Liver (tissue), 8 donors: ENCODE measurements at regions not wholly inside any gene's neighbourhood (a gene's known extent, or its start where the extent isn't known, plus 50 kb on each side); places are given as distances from the start of the nearest gene placed in this dataset.

Experiments
- DNase-seq: peaks from one replicate; pipeline ENCODE4 v3.0.0-alpha.2; 2017; ENCODE audit warnings: low spot score
- H3K27ac ChIP-seq, 2 donors: one replicate each; pipeline ENCODE4 v1.7.0; 2013; ENCODE audit warnings: inconsistent platforms in 2 of 2, low read length in 2 of 2, control low read depth in 1 of 2, low read depth in 1 of 2, mild to moderate bottlenecking in 1 of 2
- H3K27me3 ChIP-seq, 4 donors: one replicate each; pipeline versions ENCODE4 v1.6.1 to v1.7.0; 2013; ENCODE audit warnings: low read length in 3 of 4, inconsistent platforms in 1 of 4, mild to moderate bottlenecking in 1 of 4, moderate library complexity in 1 of 4; ENCODE audit not compliant: control insufficient read depth in 4 of 4, insufficient read depth in 4 of 4
- H3K36me3 ChIP-seq, 4 donors: one replicate each; pipeline versions ENCODE4 v1.6.1 to v1.7.0; 2013; ENCODE audit warnings: low read length in 3 of 4, mild to moderate bottlenecking in 3 of 4, low read depth in 1 of 4, moderate library complexity in 1 of 4; ENCODE audit not compliant: control insufficient read depth in 4 of 4, insufficient read depth in 3 of 4
- H3K4me1 ChIP-seq, 4 donors: one replicate each; pipeline versions ENCODE4 v1.6.1 to v1.7.0; 2013; ENCODE audit warnings: low read length in 3 of 4, mild to moderate bottlenecking in 3 of 4, moderate library complexity in 1 of 4; ENCODE audit not compliant: control insufficient read depth in 4 of 4, insufficient read depth in 4 of 4
- H3K4me3 ChIP-seq, 3 donors: one replicate each; pipeline versions ENCODE4 v1.6.1 to v1.7.0; 2013; ENCODE audit warnings: low read length in 3 of 3, control low read depth in 1 of 3, low read depth in 1 of 3, mild to moderate bottlenecking in 1 of 3
- H3K9ac ChIP-seq, 2 donors: one replicate each; pipeline ENCODE4 v1.7.0; 2013; ENCODE audit warnings: low read length in 2 of 2, mild to moderate bottlenecking in 2 of 2, moderate library complexity in 2 of 2, control low read depth in 1 of 2, low read depth in 1 of 2
- H3K9me3 ChIP-seq, 4 donors: one replicate each; pipeline versions ENCODE4 v1.6.1 to v1.7.0; 2013; ENCODE audit warnings: low read length in 3 of 4; ENCODE audit not compliant: control insufficient read depth in 4 of 4
- ATF3 ChIP-seq: IDR thresholded peaks from 2 replicates; pipeline ENCODE4 v1.6.1; 2016; ENCODE audit warnings: antibody characterized with exemption
- CTCF ChIP-seq: fragments of 150-350 bp; IDR thresholded peaks from 2 replicates; pipeline ENCODE4 v1.5.1; 2017; ENCODE audit warnings: improper control_type of control experiment, low read depth, low read length; ENCODE audit not compliant: missing input control
- EGR1 ChIP-seq, 2 donors: IDR thresholded peaks; 2 replicates each; pipeline ENCODE4 v1.6.1; 2016 to 2018; ENCODE audit warnings: antibody characterized with exemption in 2 of 2, low read depth in 2 of 2
- FOXA1 ChIP-seq: IDR thresholded peaks from 2 replicates; pipeline ENCODE4 v1.6.1; 2016; ENCODE audit warnings: antibody characterized with exemption
- FOXA2 ChIP-seq: IDR thresholded peaks from 2 replicates; pipeline ENCODE4 v1.6.1; 2016; ENCODE audit warnings: antibody characterized with exemption
- GABPA ChIP-seq, 2 donors: IDR thresholded peaks in 1 of 2; conservative IDR thresholded peaks in 1 of 2; 2 replicates each; pipeline ENCODE4 v1.6.1; 2016; ENCODE audit warnings: antibody characterized with exemption in 2 of 2, mild to moderate bottlenecking in 1 of 2, moderate library complexity in 1 of 2
- HNF4A ChIP-seq, 2 donors: conservative IDR thresholded peaks; 2 replicates each; pipeline ENCODE4 v1.6.1; 2016; ENCODE audit warnings: antibody characterized with exemption in 2 of 2, mild to moderate bottlenecking in 2 of 2
- HNF4G ChIP-seq: IDR thresholded peaks from 2 replicates; pipeline ENCODE4 v1.6.1; 2016; ENCODE audit warnings: antibody characterized with exemption
- JUND ChIP-seq, 2 donors: IDR thresholded peaks; 2 replicates each; pipeline ENCODE4 v1.6.1; 2016; ENCODE audit warnings: antibody characterized with exemption in 2 of 2
- MAX ChIP-seq: IDR thresholded peaks from 2 replicates; pipeline ENCODE4 v1.6.1; 2016; ENCODE audit warnings: antibody characterized with exemption
- NR2F2 ChIP-seq: IDR thresholded peaks from 2 replicates; pipeline ENCODE4 v1.6.1; 2016; ENCODE audit warnings: antibody characterized with exemption
- RAD21 ChIP-seq, 2 donors: IDR thresholded peaks; 2 replicates each; pipeline ENCODE4 v1.6.1; 2016; ENCODE audit warnings: antibody characterized with exemption in 2 of 2, mild to moderate bottlenecking in 2 of 2
- REST ChIP-seq: IDR thresholded peaks from 2 replicates; pipeline ENCODE4 v1.6.1; 2016; ENCODE audit warnings: antibody characterized with exemption, mild to moderate bottlenecking
- RXRA ChIP-seq, 2 donors: IDR thresholded peaks; 2 replicates each; pipeline ENCODE4 v1.6.1; 2017 to 2018; ENCODE audit warnings: antibody characterized with exemption in 2 of 2, mild to moderate bottlenecking in 1 of 2
- SP1 ChIP-seq: IDR thresholded peaks from 2 replicates; pipeline ENCODE4 v1.6.1; 2018; ENCODE audit warnings: antibody characterized with exemption, mild to moderate bottlenecking
- TAF1 ChIP-seq: conservative IDR thresholded peaks from 2 replicates; pipeline ENCODE4 v1.6.1; 2016; ENCODE audit warnings: antibody characterized with exemption, mild to moderate bottlenecking
- YY1 ChIP-seq: IDR thresholded peaks from 2 replicates; pipeline ENCODE4 v1.6.1; 2016; ENCODE audit warnings: antibody characterized with exemption, mild to moderate bottlenecking
- ZBTB33 ChIP-seq: IDR thresholded peaks from 2 replicates; pipeline ENCODE4 v1.6.1; 2016; ENCODE audit warnings: antibody characterized with exemption
- WGBS: extraction: QIAGEN DNeasy Blood & Tissue Kit; methylation state at CpG from one replicate; pipeline ENCODE4 v1.1.7; 2013; 5-methylcytosine and 5-hydroxymethylcytosine counted together
- donor health status: healthy.
- donor health status: healthy.
- donor health status: healthy.
- donor health status: healthy.
- donor health status: healthy.

GRCh38 chr16:66152181-66152580 lies 214.3 kb upstream of the CDH5 start:
- H3K27me3 ChIP-seq, result no peaks in the 10 kb centered on the region
- H3K4me3 ChIP-seq, result no peak overlapping the region
- no peak for DNase-seq
- TF ChIP-seq NR2F2, result no peak
- no peak for TF ChIP-seq GABPA (IDR thresholded peaks at IDR 0.05 in 1 of 2, conservative IDR thresholded peaks at IDR 0.05 in 1 of 2)
- no peak for TF ChIP-seq FOXA2
- TF ChIP-seq ZBTB33, result no peak
- no peak for TF ChIP-seq YY1
- no peak for TF ChIP-seq HNF4A (conservative IDR thresholded peaks at IDR 0.05)
- no peak for TF ChIP-seq ATF3
- no peak for TF ChIP-seq FOXA1
- no peak for TF ChIP-seq TAF1
- no peak for TF ChIP-seq REST
- TF ChIP-seq MAX, result no peak
- no peak for TF ChIP-seq RXRA (IDR thresholded peaks at IDR 0.05)
- no peak for TF ChIP-seq JUND (IDR thresholded peaks at IDR 0.05)
- no peak for TF ChIP-seq CTCF
- TF ChIP-seq EGR1 (IDR thresholded peaks at IDR 0.05; ENCODE audit: low read depth in 2 of 2), result no peak
- TF ChIP-seq SP1, result no peak
- no peak for TF ChIP-seq HNF4G
- no peak for TF ChIP-seq RAD21 (IDR thresholded peaks at IDR 0.05)
- no peak overlapping the region for H3K27ac ChIP-seq
- H3K36me3 ChIP-seq, result no peaks in the 10 kb centered on the region
- no peaks in the 10 kb centered on the region for H3K9me3 ChIP-seq
- H3K9ac ChIP-seq, result no peak overlapping the region
- no peaks in the 10 kb centered on the region for H3K4me1 ChIP-seq
- WGBS, result 86% methylated on average over 2 of the region's 2 CpGs
